Cerebellar nuclear complex (tissue), 1 donor: ENCODE measurements at regions not wholly inside any gene's neighbourhood (a gene's known extent, or its start where the extent isn't known, plus 50 kb on each side); places are given as distances from the start of the nearest gene placed in this dataset.
"Not testable (repeated sequence)": the region's sequence is repeated elsewhere in the genome, so short reads cannot be mapped to it uniquely, and the experiment has no call there.

Experiments used
- DNase-seq, 2 experiments: peaks; one replicate each; lab custom pipeline; 2025; lab: John Stamatoyannopoulos, UW

DNA sequence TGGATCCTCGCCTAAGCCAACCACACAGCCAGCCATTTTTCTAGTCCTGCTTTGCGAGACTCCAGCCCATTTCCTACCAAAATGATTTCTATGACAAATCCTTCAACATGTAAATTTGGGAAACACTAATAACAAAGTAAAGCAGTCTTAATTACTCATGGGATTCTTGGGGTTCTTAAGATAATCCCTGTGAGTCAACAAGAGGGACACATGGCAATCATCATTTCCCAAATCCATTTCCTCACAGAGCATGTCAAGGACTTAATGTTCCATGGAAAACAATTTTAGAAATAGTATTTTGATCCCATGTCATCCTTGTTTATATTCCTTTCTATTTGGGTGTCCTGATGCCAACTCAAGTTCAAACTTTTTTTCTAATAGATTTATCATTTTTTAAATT, 322.7 kb upstream of the NOX3 start:
- no peak for DNase-seq

DNA sequence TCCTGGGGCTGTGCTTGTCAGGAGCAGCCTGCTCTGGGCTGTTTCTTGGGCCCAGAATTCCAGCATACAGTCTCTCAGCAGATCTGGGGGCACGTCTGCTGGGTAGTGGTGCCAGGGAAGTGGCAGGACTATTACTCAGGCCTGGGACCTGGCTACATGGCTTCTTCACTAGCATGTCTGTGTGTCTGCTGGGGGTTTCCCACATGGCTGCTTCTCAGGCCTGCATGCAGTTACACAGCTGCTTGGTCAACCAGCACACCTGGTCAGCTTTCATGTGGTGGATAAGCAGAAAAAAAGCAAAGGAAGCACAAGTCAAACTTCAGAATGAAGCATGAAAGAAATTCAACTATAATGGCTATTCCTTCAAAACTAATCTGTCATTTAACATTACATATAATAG, 316.2 kb upstream of the NOX3 start:
- DNase-seq: no peak

DNA sequence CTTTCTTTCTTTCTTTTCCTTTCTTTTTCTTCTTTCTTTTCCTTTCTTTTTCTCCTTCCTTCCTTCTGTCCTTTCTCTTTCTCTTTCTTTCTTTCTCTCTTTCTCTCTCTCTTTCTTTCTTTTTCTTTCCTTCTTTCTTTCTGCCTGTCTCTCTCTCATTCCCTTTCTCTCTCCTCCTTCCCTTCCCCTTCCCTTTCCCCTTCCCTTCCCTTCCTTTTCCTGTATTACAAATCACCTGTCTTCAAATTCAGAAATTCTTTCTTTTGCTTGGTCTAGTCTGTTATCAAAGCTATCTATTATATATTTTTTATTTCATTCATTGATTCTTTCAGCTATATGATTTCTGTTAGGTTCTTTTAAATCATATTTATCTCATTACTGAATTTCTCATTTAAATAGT, 315.2 kb upstream of the NOX3 start:
- no peak for DNase-seq

DNA sequence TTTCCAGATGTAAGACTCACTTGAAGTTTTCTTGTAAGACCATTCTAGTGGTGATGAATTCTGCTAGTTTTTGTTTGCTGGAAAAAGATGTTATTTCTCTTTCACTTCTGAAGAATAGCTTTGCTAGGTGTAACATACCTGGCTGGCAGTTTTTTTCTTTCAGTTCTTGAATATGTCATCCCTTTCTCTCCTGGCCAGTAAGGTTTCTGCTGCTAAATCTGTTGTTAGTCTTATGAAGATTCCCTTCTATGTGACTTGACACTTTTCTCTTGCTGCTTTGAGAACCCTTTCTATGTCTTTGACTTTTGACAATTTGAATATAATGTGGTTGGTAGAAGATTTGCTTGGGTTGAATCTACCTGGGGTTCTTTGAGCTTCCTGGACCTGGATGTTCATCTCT, 314.7 kb upstream of the NOX3 start:
- no peak for DNase-seq

DNA sequence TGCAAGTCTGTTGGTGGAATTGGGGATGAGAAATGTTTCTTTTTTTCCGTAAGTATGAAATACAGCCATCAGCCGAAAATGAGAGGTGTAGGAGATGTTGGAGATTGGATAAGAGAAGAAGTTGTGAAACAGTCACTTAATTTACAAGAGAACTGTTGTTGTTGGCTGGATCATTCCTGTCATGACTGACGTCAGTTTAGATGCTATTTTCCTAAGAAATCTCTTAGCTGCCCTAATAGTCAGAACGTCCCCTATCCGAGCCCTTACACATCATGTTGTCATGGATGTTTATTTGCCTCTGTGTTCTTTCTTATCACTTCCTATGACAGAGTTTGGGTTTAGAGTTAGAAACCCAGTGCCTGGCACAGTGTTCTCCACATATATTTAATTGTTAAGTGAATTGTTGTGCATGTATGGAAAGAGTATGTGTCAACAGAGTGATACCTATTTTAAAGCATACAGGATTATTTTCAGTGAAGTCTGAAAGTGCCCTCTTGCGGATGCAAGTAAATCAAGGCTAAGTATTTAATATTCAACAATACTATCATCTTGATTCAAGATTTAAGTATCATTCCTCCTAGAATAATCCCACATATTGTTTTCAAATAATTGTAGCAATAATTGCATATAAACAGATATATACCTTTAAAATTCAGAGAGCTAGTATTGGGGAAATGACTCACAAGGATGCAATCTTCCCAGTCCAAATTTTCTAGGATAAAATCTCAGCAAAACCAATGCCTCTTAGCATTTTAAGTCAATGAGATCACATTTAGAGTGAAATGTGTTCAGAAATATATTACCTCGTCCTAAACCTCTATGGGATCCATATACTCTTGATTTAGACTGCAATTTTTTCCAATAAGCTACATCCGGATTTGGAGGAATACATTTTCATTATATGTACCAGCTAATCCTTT, 309.9 kb upstream of the NOX3 start:
- no peak for DNase-seq

DNA sequence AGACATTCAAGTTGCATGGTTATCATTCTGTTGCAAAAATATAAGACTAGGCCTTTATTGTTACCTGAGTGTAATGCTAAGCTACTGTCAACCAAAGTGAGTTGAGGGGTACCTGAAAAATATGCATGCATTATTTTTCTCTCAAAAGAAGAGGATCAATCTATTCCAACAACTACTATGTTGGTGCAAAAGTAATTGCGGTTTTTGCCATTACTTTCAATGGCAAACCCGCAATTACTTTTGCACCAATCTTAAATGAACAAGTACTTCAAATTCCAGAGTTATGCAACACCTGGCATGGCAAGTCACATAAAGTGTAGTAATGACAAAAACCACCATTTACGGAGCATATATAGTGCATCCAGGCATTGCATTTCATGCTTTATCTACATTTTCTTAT, 307.0 kb upstream of the NOX3 start:
- no peak for DNase-seq

DNA sequence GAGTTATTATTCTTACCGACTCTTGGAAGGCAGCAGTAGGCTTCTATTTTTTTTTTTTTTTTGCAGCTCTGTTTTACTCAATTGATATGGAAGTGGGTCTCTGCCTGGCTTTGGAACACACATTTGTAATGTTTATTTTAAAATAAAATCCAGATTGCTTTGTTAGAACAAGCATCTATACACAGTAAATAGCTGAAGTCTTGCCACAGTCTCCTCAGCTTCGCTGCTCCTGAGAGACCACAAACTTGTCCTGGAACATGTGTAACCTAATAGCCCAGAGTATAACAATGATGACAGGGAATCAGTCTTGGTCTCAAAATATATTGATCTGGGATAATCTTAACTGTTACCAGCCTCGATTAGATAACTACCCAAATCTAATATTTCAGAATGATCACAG, 299.8 kb upstream of the NOX3 start:
- no peak for DNase-seq

DNA sequence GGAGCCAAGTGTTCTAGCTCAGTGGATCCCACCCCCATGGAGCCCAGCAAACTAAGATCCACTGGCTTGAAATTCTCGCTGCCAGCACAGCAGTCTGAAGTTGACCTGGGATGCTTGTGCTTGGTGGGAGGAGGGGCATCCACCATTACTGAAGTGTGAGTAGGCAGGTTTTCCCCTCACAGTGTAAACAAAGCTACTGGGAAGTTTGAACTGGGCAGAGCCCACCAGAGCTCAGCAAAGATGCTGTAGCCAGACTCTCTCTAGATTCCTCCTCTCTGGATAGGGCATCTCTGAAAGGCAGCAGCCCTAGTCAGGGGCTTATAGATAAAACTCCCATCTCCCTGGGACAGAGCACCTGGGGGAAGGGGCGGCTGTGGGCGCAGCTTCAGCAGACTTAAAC, 293.1 kb upstream of the NOX3 start:
- DNase-seq: not testable (repeated sequence)

DNA sequence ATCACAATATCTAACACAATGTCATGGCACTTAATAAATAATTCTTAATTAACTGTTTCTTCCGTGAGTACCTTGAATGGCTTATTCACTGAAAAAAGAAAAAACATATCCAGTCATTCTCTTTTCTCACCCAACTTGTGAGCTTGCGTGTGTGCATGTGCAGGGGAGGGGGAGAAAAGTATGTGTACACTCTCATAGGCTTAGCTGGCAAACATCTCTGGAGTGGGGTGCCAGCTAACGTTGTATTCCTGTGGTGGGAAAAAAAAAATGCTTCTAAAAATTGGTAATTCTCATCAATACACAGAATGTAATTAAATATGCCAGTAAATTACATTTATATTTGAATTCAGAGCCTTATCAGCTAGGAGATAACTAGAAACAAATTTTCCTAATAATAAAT, 291.9 kb upstream of the NOX3 start:
- DNase-seq: no peak

DNA sequence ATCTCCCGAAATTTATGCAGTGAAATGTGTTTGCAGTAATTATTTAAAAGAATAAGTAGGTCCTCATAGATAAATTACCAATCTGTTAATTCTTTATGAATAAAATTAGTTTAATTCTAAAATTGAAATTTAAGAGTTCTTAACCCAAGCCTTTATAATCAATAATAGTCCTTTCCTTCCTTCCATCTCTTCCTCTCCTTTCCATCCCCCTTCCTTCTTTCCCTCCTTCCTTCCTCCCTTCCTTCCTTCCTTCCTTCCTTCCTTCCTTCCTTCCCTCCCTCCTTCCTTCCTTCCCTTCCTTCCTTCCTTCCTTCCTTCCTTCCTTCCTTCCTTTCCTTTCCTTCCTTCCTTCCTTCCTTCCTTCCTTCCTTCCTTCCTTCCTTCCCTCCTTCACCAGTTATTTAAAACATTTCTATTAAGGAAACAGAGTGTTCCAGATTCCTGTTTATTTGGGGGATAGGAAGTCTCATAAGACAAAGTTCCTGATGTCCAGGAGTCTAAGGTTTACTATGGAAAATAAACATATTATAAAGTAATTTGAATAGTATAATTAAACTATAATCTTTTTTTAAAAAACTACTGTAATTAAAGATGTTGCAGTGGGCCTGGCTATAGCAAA, 285.3 kb upstream of the NOX3 start:
- DNase-seq: no peak

DNA sequence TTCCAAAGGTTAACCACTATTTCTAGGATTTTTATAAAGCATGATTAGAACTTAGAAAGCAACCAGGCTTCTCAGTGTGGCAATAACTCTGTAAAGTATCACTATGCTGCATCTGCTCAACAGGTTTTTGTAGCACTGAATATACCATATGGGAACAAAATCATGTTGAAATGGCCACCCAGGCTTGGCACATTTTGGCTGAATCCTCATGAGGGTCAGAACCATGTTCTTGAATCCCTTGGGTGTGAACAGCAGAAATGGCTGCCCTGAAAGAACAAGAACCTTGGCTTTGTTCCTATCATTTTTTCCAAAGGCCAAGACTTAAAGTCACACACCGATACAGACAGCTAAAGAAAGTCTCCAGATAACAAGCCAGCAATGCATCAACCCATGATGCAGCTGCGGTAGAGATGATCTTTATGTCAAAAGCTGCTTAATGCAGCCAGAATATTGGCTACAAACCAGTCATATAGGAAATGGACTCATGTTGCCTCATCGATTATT, 283.0 kb upstream of the NOX3 start:
- no peak for DNase-seq

DNA sequence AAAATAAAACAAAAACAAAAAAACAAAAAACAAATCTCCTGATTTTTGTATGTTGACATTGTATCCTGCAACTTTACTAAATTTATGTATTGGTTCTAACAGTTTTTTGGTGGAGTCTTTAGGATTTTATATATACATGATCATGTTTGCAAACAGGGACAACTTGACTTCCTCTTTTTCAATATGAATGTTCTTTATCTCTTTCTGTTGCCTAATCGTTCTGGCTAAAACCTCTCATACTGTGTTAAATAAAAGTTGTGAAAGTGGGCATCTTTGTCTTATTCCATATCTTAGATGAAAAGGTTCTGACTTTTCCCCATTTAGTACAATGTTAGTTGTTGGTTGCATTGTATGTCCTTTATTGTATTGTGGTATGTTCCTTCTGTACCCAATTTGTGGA, 261.7 kb upstream of the NOX3 start:
- DNase-seq: no peak

DNA sequence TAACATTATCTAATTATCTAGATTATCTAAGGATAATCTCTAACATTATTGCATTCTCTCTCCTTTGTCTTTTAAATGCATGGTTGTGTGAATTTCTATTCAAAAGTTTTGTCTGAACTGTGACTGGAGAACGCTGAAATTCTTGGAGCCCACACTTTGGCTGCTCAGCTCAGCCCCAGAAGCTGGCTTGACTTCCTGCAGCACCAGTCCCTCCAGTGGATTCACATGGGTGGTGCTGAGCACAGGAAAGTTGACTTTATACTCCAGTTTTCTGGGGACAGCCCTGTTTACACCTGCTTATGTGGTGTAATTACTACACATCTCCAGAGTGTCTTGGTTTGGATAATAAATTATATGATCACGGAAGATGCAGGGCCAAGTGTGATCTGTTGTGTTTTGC, 255.1 kb upstream of the NOX3 start:
- DNase-seq: no peak

DNA sequence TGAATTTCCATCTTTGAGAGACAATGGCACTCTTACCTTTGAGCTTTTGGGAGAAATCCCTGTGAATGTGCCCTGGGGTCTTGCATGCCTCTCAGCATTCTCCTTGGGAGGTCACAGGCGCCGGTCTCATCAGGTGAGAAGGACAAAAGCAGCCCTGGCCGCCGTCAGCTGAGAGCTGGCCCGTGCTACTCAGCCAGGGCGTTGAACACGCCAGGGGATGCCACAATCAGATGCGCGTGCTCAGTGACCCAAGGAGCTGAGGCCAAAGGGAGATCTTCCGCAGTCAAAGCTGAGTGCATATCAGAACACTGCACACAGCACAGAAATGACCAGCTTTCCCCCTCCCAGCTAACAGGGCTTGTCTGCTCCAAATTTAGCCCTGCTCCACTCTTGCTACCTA, 253.6 kb upstream of the NOX3 start:
- DNase-seq: no peak

DNA sequence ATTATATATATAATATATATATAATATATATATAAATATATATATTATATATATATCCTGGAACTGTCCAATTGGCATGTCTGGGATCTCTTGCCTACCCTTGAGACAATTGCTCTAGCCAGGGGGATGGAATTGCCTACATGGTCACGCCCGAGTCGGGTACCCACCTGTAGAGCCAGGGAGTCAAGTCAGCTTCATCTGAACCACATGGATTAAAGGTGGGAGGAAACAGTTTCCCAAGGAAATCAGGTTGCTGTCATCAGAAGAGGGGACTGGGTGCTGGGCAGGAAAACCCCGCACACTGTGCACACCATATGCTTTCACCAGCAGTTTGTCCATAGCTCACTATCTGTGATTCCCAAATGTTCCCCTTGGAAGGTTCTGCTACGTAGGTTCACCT, 252.5 kb upstream of the NOX3 start:
- DNase-seq: no peak

DNA sequence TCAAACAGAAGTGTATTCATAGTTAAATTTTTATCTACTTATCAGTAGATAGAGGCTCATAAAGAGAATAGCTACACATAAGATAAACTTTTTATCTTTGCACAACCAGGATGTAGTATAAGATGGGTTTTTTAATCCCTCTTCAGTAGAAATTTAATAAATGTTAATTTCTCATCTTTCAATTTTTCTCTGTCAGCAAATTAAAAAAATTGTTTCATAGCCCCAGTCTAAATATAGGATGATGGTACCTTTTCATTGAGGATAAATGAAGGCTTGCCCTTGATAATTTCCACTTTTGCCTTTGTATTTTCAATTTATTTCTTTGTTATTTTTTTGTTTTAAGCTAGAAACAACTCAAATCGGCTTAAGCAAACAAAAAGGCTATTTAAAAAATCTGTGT, 251.2 kb upstream of the NOX3 start:
- no peak for DNase-seq

DNA sequence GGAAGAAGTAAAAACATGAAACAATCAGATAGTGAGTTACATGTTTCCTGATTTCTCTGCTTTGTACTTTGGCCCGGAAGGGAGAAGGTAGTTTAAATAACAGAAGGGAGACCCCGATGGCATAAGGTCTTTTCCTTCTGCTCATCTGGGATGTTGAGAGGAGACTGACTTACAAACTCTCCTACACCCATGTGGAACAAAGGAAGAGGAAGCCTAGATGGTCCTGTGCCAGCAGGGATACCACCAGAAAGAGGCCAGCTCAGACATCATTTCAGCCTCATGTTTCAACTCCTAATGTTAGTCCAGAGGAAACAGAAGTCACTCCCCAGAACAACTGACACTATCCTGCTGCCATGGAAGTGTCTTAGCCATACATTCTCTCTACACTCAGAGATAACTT, 250.7 kb upstream of the NOX3 start:
- DNase-seq: no peak

DNA sequence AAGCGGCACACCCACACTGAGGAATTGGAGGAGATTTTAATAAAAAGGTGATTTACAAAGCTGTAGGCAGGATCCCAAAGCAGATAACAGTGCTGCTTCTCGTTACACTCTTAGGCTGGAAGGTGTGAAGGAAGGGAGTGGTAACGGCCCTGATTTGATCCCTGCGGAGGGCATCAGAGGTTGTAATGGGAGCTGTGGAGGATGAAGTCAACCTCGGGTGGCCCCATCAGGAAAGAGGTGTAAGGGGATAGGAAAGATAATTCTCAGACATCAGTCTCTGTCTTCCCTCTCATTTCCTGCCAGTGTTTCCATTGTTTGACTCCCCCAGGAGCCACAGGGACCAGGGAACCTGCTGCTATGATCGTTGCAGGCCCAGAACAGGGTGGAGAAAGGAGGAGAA, 245.7 kb upstream of the NOX3 start:
- no peak for DNase-seq

DNA sequence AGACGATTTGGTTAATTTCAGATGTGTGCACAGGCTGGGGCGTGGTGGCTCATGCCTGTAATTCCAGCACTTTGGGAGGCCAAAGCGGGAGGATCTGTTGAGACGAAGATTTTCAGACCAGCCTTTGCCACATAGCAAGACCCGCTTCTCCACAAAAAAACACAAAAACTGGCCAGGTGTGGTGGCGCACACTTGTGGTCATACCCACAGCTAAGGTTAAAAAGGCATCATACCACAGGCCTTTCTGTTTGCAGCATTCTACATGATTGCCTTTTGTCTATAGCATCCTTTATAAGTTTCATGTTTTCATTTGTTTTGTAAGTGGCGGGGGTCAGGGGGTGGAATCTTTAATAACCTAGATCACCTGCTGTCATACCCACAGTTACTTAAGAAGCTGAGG, 239.9 kb upstream of the NOX3 start:
- DNase-seq: no peak

DNA sequence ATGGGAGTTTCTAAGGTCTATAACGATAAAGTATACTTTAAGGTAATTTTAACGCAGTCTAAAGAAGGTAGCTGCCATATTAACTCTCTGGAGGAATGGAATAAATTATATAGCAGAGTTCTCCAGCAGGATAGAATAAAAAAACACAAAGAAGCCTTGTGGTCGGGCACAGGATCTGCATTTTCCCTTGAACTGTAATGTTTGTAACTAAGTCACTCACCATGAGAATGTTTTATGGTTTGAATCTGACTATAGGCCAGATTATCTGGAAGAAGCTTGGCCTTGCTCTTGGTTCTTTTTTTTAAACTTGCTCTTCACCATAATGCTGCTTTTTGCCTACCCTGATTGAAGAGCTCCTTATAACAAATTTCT, 238.8 kb upstream of the NOX3 start:
- DNase-seq: no peak

DNA sequence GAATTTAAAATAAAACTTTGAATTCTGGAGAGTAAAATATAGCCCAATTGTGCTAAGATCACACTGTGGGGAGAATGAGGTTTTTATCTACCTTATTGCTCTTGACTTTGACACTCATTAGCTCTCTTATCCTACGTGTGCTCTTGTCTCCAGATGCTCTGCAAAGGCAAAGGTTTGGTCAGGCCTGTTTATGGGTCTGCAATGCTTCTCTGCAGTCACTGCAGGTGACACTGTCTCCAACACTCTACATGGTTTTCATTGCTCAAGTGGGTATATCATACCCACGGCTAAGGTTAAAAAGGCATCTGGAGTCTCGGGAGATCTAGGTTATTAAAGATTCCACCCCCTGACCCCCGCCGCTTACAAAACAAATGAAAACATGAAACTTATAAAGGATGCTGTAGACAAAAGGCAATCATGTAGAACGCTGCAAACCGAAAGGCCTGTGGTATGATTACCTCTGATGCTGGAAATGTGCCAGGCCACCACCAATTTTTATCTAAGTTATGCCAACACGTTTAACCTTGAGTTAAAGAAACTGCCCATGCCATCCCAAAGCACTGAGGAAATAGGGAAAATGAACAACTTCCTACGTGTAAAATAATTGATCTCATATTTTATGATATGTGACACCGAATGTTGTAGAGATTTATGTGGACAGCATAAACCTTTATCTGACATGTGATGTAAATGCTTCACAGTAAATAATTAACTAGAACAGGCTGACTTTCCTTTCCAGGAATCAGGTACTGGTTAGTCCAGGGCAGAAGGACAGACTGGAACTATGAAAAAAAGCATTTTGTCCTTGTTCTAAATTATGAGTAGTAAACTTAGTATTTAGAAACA, 238.2 kb upstream of the NOX3 start:
- DNase-seq: no peak

DNA sequence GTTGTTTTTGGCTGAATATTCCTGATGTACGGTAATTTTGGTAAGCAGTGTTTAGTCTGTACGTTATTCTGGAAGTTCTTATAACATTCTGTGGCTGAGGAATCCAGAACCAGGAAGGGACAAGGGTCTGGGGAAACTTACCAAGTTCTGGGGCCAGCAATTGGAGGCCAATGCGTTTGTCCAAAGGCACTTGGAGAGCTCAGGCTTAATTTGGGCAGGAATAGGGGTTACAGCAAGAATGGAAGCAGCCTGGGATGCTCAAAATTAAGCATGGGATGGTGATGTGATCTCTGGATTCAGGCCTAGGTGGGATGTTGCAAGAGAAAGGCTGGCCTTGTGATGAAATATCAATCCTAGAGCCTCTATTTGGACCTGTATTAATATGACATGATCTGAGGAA, 235.2 kb upstream of the NOX3 start:
- no peak for DNase-seq

DNA sequence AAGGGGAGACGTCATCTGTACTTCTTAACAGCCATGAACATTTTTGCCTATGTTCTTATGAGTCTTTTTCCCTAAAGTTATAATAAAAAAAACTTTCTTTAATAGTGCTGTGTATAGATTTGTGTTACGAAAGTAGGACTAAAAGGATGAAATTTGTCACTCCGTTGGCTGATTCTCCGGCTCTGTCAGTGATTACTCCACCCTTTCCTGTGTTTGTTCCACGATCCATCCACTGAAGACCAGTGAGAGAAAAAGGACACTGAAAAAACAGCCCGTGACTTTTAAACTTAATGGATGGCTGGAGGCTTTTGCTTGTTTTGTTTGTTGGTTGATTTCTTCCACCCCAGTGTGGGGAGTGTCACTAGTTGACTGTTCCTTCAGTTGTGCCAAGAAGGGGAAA, 232.0 kb upstream of the NOX3 start:
- DNase-seq: no peak
